ENCODE measurements at regions not wholly inside any gene's neighbourhood (a gene's known extent, or its start where the extent isn't known, plus 50 kb on each side); places are given as distances from the start of the nearest gene placed in this dataset.
"Not testable (repeated sequence)": the region's sequence is repeated elsewhere in the genome, so short reads cannot be mapped to it uniquely, and the experiment has no call there.

DNA sequence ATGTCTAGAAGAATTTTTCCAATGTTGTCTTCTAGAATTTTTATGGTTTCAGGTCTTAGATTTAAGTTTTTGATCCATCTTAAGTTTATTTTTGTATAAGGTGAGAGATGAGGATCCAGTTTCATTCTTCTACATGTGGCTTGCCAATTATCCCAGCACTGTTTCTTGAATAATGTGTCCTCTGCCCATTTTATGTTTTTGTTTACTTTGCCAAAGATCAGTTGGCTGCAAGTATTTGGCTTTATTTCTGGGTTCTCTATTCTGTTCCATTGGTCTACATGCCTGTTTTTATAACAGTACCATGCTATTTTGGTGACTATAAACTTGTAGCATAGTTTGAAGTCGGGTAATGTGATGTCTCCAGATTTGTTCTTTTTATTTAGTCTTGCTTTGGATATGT, 78.2 kb upstream of the PTPN13 start:
- not testable (repeated sequence) for H3K4me3 ChIP-seq, H3K27ac ChIP-seq

DNA sequence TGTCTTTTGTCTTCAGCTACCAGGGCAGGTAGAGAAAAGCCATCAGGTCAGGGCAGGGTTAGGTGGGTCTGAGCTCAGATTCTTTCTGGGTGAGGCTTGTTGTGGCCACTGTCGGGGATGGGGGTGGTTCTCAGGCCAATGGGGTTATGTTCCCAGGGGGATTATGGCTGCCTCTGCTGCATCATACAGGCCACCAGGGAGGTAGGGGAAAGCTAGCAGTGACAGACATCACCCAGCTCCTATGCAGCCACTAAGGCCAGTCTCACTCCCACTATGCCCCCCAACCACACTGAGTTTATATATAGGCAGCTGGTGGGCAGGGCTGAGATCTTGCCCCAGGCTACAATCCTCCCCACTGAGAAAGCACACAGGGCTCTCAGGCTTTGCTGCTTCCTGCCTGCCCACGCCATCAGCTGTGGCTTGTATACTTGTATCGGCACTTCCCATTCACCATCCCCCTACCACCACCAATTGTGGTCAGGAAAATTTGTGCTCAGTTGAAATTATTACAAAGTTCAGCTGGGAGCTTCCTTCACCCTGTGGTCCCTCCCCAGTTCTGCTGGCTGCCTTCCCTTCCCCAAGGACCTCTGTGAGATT, 72.6 kb upstream of the PTPN13 start:
- H3K27ac ChIP-seq: no peak overlapping the region

GRCh38 chr4:86522349-86522748, 71.8 kb upstream of the PTPN13 start:
- no peak overlapping the region for H3K27ac ChIP-seq
- H3K4me3 ChIP-seq: no peak overlapping the region

More for the DNA sequence above, 72.6 kb upstream of the PTPN13 start:
- H3K4me3 ChIP-seq: no peak overlapping the region

GRCh38 chr4:86523333-86523732, 70.8 kb upstream of the PTPN13 start:
- no peak overlapping the region for H3K27ac ChIP-seq
- H3K4me3 ChIP-seq: no peak overlapping the region

- H3K27ac ChIP-seq, H3K4me3 ChIP-seq: not testable (repeated sequence)
These were observed 66.4 kb upstream of the PTPN13 start for GRCh38 chr4:86527713-86528112.

GRCh38 chr4:86529436-86529835, 64.7 kb upstream of the PTPN13 start:
- H3K27ac ChIP-seq: no peak overlapping the region

DNA sequence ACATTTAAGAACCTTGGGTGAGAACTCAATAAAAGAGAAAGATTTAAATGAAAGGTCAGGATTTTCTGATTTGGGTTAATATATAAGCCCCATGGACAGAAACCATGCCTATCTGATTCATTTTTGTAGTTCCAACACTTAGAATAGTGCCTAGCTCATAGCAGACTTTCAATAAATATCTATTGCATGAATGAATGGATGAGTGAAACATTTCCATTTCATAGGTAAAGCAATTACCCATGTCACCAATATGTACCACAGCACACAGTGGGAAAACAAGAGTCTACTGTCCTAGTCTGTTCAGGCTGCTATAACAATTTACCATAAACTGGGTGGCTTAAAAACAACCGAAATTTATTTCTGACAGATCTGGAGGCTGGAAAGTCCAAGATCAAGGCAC, 63.9 kb upstream of the PTPN13 start:
- H3K27ac ChIP-seq: no peak overlapping the region

More at GRCh38 chr4:86529436-86529835, 64.7 kb upstream of the PTPN13 start:
- H3K4me3 ChIP-seq: no peak overlapping the region

DNA sequence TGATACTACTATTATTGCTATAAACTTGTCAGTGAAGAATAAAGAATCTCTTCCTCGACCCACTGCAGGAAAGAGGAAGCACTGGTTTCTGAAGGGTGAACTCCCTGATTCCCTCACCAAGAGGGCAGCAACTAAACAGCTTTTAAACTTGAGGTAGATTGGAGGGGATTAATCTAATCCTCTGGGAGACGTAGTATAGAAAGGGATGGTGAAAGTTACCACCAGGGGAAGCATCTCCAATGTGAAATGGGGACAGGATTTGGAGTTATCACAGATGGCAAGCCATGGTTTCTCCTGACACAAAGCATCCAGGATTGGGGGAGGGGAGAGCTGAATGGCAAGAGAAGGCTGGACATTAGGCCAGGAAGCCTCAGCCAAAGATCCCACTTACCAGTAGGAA, 62.7 kb upstream of the PTPN13 start:
- H3K4me3 ChIP-seq: no peak overlapping the region
- H3K27ac ChIP-seq: no peak overlapping the region

More for the DNA sequence above, 63.9 kb upstream of the PTPN13 start:
- H3K4me3 ChIP-seq: no peak overlapping the region

DNA sequence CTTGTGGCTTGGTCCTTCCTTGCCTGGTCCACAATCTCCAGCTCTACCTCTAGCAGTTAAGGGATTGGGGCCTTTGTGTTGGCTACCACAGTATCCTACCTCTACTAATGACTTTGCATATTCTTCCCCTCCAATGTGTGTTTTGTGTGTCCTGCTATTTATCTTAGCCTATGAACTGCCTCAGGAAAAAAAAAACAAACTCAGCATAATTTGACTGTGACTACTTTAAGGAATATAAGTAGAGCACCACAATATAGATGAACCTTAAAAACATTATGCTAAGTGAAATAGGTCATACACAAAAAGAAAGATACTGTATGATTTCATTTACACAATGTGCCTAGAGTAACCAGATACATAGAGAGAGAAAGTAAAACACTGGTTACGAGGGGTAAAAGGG, 61.3 kb upstream of the PTPN13 start:
- Histone ChIP-seq H3K27ac (no peak overlapping the region), H3K4me3 (no peak overlapping the region)

GRCh38 chr4:86536151-86536550, 58.0 kb upstream of the PTPN13 start:
- no peak overlapping the region for H3K4me3 ChIP-seq
- no peak overlapping the region for H3K27ac ChIP-seq

GRCh38 chr4:86542319-86543027, 51.6 kb upstream of the PTPN13 start:
- H3K4me3 ChIP-seq: no peak overlapping the region
- no peak overlapping the region for H3K27ac ChIP-seq

GRCh38 chr4:86543080-86543479, 51.0 kb upstream of the PTPN13 start:
- peak overlapping the region in 3 of 21 experiments; percentile 8 to 61 (median 27) for H3K27ac ChIP-seq

GRCh38 chr4:86543560-86544309, 50.4 kb upstream of the PTPN13 start:
- no peak overlapping the region for H3K4me3 ChIP-seq
- H3K27ac ChIP-seq: peak overlapping the region in 4 of 21 experiments; percentile 8 to 61 (median 24)

More at GRCh38 chr4:86543080-86543479, 51.0 kb upstream of the PTPN13 start:
- H3K4me3 ChIP-seq: no peak overlapping the region

- H3K27ac ChIP-seq: peak overlapping the region in 2 of 21 experiments; percentile 27 to 61
These were observed 49.7 kb upstream of the PTPN13 start for GRCh38 chr4:86544310-86544966.

More at GRCh38 chr4:86544310-86544966, 49.7 kb upstream of the PTPN13 start:
- H3K4me3 ChIP-seq: no peak overlapping the region
